ENCODE measurements at regions not wholly inside any gene's neighbourhood (a gene's known extent, or its start where the extent isn't known, plus 50 kb on each side); places are given as distances from the start of the nearest gene placed in this dataset.

- no peak for DNase-seq
Measured at GRCh38 chr4:17166954-17167353, 268.5 kb upstream of the LDB2 start.

DNA sequence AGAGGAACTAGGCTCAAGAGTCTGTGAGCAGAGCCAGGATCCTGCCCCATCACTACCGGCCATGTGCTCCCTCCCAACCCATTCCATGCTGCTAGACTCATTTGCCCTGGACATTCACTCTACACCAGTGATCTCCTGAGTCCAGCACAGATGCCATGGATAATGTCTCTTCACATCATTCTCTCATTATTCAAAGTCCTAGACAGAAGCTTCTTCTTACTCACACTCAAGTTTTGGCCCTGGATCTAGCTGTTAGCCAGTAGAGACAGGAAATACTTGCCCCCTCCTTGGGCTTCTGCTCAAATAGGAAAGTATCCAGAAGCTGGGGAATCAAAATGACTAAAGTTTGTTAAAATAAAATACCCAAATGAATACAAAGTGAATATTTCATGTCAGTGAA lies 266.8 kb upstream of the LDB2 start:
- no peak for DNase-seq

- DNase-seq = no peak
Measured at GRCh38 chr4:17164666-17165065, 266.2 kb upstream of the LDB2 start.

DNA sequence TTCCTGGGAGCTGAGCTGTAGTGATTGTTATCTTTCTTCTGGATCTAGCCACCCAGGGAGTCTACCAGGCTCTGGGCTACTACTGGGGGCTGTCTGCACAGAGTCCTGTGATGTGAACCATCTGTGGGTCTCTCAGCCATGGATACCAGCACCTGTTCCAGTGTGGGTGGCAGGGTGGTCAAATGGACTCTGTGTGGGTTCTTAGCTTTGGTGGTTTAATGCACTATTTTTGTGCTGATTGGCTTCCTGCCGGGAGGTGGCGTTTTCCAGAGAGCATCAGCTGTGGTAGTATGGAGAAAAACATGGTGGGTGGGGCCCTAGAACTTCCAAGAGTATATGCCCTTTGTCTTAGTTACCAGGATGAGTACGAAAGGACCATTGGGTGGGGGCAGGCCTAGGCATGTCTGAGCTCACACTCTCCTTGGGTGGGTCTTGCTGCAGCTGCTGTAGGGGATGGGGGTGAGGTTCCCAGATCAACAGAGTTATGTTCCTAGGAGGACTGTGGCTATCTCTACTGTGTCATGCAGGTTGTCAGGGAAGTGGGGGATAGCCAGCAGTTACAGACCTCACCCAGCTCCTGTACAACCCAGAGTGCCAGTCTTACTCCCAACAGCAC lies 264.8 kb upstream of the LDB2 start:
- DNase-seq = no peak

DNA sequence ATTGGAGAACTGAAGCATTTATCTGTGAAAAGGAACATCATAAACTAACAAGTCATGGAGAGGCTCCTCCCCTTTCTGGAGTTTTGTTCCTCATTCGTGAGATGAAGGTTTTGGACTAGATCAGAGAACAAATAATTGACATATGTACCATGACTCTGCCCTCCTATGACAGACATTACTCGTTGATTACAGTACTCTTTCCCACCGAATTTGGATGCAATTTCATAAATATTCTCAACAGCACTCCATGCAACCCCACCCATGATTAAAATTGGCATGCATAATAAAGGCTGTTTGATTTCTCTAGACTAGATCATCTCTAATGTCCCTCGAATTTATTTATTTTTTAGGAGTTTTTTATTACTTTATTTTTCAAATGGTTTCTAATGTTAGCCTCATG lies 258.9 kb upstream of the LDB2 start:
- DNase-seq = no peak

GRCh38 chr4:17155486-17155885 lies 257.0 kb upstream of the LDB2 start:
- DNase-seq = no peak

DNA sequence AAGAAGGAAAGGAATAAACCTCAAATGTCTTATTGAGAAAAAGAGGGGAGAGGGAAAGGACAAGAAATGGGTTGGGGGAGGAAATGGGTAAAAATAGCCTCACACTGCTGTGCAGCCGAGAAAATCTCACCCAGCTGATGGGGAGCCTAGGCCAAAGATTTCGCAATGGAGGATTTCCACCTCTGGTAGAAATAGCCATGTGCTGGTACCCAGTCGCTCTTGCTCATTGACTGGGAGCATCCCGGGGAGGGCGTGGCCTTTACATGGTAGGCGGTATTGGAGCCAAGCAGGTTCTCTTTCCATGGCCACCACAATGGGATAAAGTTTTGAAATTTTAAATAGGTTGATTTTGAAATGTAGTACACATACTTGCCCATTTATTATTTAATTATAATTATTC lies 255.1 kb upstream of the LDB2 start:
- DNase-seq = no peak

DNA sequence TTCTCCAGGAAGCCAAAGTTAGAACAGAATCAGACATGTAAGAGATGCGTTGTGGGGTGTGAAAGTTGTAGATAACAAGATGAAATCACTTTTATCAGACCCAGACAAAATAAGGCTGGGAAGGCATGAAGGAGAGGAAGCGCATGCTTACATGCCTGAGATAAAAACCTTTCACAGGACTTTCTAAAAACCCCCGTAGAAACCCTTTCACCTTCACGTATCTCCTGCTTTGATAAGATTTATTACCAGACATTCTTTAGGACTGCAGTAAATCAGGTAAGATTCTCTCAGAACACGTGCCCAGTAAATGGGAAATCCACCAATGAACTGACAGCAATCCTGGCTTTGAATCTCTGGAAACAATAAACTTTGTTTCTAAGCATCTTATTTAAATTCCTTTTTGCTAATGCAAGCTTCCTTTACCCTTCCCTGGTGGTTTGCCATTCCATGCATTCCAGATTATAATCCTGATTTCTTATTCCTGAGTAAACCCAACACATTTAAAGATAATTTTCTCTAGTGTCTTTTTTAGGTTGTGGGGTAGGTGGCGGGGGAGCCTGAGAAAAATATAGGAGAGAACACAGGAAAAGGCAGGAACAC lies 254.6 kb upstream of the LDB2 start:
- DNase-seq = no peak

- no peak for DNase-seq
Measured at GRCh38 chr4:17142232-17142711, 243.8 kb upstream of the LDB2 start.

- DNase-seq = no peak
Measured at GRCh38 chr4:17138847-17139246, 240.4 kb upstream of the LDB2 start.

DNA sequence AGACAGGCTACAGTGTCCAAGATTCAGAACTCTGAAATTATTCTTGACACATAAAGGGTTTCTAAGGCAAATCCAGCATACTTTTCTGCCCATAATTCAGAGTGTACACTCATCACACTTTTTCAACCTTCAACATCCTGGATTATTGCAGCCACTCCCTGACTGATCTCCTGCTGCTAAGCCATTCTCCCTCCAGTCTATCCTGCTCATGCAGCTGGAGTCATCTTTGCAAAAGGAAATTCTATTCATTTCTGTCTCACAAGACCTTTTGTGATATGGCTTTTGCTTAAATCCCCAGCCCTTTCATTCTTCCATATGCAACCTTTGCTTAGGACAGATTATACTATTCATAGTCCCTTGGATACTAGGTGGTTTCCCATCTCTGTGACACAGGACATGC lies 236.1 kb upstream of the LDB2 start:
- DNase-seq = no peak

DNA sequence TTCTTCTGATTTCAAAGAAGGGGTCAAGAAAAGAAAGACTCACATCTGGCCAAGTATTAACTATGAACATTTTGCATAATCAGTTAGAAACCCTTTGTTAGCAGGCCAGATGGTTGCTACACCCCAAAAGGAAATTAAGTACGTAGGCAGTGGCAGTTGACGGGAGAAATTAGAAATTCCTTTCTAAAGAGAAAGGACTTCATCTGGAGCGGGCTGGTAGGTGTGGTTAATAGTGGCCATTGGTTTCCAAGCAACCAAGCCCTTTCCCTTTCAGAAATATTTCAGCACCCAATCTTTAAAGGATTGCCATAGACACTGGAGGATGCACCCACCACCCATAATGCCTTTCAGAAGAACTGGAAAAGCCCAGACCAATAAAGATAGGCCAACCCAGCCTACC lies 235.7 kb upstream of the LDB2 start:
- DNase-seq = no peak

DNA sequence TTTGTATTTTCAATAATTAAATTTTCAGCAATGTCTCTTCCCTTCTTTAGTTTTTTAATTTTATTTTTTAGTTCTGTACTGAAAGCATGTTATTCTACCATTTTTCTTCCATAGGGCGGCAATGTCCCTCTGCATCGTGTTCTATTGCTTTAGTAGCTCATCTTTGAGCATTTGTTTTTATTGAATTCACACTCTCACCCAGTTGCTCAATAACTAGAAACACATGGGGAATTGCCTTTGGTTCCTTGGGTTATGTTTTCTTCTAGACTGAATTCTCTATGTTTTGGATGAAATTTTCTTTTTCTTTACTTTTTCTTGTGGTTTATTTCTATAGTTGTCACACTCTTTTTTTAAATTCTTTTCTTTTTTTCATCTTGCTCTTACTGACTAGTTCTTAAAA lies 233.8 kb upstream of the LDB2 start:
- DNase-seq = no peak

DNA sequence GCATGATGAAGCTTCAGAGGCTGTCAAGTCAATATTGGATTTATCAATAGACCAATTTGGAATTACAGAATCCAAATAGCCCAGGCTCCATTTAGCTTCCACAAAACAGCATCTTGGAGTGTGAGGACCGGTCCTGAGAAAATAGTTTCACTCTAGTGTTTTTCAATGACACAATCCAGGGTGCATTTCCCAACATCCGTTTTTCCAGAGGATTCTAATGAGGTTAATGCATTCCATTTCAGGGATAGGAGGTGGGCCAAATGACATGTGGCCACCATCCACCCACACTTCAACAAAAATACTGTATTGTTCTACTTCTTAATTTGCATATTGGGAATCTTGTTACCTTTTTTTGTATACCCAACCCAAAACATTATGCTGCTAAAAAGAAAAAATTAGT lies 229.8 kb upstream of the LDB2 start:
- no peak for DNase-seq

DNA sequence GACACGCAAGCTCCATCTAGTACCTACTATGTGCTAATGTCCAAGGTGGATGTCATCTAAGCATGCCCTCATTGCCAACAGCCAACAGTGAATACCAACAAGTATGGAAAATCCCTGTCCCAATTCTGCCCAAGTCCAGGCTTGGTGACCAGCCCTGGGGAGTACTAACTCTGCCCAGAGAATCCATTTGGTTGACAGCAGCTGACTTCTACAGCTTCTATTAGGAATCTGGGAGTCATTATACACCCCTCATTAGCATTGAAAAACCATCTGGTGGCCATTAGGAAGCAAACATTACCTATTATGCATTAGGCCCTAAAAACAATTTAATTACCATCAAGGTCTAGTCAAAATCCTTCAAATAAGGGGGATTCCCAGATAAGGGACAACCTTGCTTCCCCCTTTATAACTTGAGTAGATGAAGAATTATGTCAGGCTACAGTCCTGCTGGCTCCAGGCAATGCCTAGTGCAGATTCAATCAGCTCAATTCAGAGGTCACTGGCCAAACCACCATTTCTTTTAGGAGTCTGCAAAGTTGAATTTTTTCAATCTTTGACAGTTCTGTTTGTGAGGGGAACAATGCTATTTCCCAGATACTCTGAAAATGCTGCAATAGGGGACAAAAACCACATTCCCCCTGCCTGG lies 228.0 kb upstream of the LDB2 start:
- DNase-seq = no peak

DNA sequence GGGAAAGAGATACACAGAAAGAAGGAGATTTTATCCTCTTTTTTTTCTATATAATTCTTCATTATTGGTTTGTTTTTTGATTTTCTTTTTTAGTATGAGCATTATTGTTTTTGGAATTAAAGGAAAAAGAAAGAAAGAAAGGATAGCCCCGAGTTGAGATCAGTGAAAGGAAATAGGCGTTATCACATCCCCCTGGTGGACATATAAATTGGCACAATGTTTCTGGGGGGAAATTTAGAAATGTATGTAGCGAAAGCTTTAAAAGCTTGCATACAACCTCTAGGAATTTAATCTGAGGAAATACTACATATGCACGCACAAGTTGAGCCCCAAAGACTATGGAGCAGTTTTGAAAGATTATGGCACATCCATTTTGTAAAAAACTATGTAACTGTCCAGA lies 226.3 kb upstream of the LDB2 start:
- no peak for DNase-seq

GRCh38 chr4:17120761-17121160 lies 222.3 kb upstream of the LDB2 start:
- no peak for DNase-seq

DNA sequence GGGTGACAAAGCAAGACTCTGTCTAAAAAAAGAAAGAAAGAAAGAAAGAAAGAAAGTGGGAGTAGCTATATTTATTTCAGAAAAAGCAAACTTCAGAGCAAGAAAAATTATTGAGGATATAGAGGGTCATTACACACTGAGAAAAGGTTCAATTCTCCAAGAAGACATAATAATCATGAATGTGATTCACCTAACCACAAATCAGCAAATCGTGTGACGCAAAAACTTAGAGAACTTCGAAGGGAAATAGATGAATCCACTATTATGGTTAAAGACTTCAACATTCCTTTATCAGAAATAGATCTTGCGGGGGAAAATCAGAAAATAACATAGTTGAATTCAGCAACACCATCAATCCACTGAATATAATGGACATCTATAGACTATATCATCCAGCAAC lies 219.3 kb upstream of the LDB2 start:
- DNase-seq = no peak

GRCh38 chr4:17115583-17115982 lies 217.1 kb upstream of the LDB2 start:
- DNase-seq = no peak

- DNase-seq = no peak
Measured at GRCh38 chr4:17112292-17112659, 213.8 kb upstream of the LDB2 start.

GRCh38 chr4:17109126-17109525 lies 210.7 kb upstream of the LDB2 start:
- no peak for DNase-seq

DNA sequence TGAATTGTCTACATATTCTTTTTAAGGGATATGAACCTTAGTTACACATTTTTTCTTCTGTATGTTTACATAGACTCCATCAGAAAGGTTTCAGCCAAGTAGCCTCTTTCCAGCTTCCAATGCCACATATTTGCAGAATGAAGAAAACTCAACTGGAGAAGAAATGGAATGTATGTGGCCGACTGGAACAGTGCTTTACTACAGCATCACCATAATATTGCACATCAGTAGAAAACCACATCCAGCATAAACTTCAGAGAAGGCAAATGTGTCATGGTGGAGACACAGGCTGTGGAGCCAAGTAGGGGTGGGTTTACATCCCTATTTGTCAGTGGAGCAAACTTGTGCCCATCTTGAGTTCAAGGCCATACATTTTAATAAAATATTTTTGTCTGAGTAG lies 204.8 kb upstream of the LDB2 start:
- no peak for DNase-seq

- DNase-seq = no peak
Measured at GRCh38 chr4:17098996-17099395, 200.6 kb upstream of the LDB2 start.

GRCh38 chr4:17098401-17098800 lies 200.0 kb upstream of the LDB2 start:
- no peak for DNase-seq

- no peak for DNase-seq
Measured at GRCh38 chr4:17097362-17097761, 198.9 kb upstream of the LDB2 start.

All from stimulated activated CD4-positive, alpha-beta T cell treated with anti-CD3 and anti-CD28 coated beads, Interleukin-4, amount 100 ng/mL, for 4 hours (primary cell).